H9 (cell line): ENCODE measurements at regions not wholly inside any gene's neighbourhood (a gene's known extent, or its start where the extent isn't known, plus 50 kb on each side); places are given as distances from the start of the nearest gene placed in this dataset.

Experiments used
- DNase-seq: peaks from one replicate; pipeline ENCODE4 v3.0.0-alpha.2; 2017
- H2AFZ ChIP-seq: one replicate; pipeline ENCODE4 v1.6.1; 2013; ENCODE audit warnings: mild to moderate bottlenecking, low read length, control low read depth, moderate library complexity
- H2AK5ac ChIP-seq: 2 replicates; pipeline ENCODE4 v1.6.1; 2013; ENCODE audit warnings: low read length, control low read depth, mixed read lengths; ENCODE audit not compliant: insufficient read length
- H2BK120ac ChIP-seq: one replicate; pipeline ENCODE4 v1.6.1; 2013; ENCODE audit warnings: low read depth, mild to moderate bottlenecking, low read length, control low read depth, inconsistent platforms; ENCODE audit not compliant: poor library complexity, severe bottlenecking
- H2BK12ac ChIP-seq: 2 replicates; pipeline ENCODE4 v1.6.1; 2013; ENCODE audit warnings: low read length, control low read depth, mixed read lengths, low read depth; ENCODE audit not compliant: insufficient read length
- H2BK15ac ChIP-seq: 2 replicates; pipeline ENCODE4 v1.6.1; 2013; ENCODE audit warnings: low read depth, low read length, control low read depth
- H2BK20ac ChIP-seq: one replicate; pipeline ENCODE4 v1.6.1; 2013; ENCODE audit warnings: low read depth, mild to moderate bottlenecking, low read length, control low read depth, inconsistent platforms; ENCODE audit not compliant: poor library complexity, severe bottlenecking
- H2BK5ac ChIP-seq: 2 replicates; pipeline ENCODE4 v1.6.1; 2013; ENCODE audit warnings: low read length, control low read depth, mixed read lengths; ENCODE audit not compliant: insufficient read length
- H3K14ac ChIP-seq: 2 replicates; pipeline ENCODE4 v1.6.1; 2013; ENCODE audit warnings: low read length, control low read depth; ENCODE audit not compliant: insufficient read depth
- H3K18ac ChIP-seq: 2 replicates; pipeline ENCODE4 v1.6.1; 2013; ENCODE audit warnings: low read depth, mild to moderate bottlenecking, mixed read lengths, low read length, control low read depth; ENCODE audit not compliant: insufficient read length
- H3K23ac ChIP-seq: 2 replicates; pipeline ENCODE4 v1.6.1; 2013; ENCODE audit warnings: low read length, control low read depth, mixed read lengths, low read depth; ENCODE audit not compliant: insufficient read length
- H3K23me2 ChIP-seq: 2 replicates; pipeline ENCODE4 v1.6.1; 2013; ENCODE audit warnings: low read depth, mild to moderate bottlenecking, mixed read lengths, low read length, control low read depth; ENCODE audit not compliant: insufficient read length, poor library complexity, severe bottlenecking
- H3K27ac ChIP-seq: 2 replicates; pipeline ENCODE4 v1.5.1; 2013; ENCODE audit warnings: low read length, control low read depth, mixed read lengths, low read depth; ENCODE audit not compliant: insufficient read length
- H3K27me3 ChIP-seq: 2 replicates; pipeline ENCODE4 v1.6.1; 2013; ENCODE audit warnings: low read length, control low read depth, inconsistent platforms; ENCODE audit not compliant: insufficient read depth
- H3K4ac ChIP-seq: 2 replicates; pipeline ENCODE4 v1.6.1; 2013; ENCODE audit warnings: low read depth, mild to moderate bottlenecking, control low read depth, inconsistent platforms, low read length, moderate library complexity
- H3K4me1 ChIP-seq: 2 replicates; pipeline ENCODE4 v1.6.1; 2013; ENCODE audit warnings: low read length, control low read depth, inconsistent platforms; ENCODE audit not compliant: insufficient read depth
- H3K4me2 ChIP-seq: 2 replicates; pipeline ENCODE4 v1.6.1; 2013; ENCODE audit warnings: low read length, control low read depth, mixed read lengths; ENCODE audit not compliant: insufficient read length, insufficient read depth
- H3K56ac ChIP-seq: 2 replicates; pipeline ENCODE4 v1.6.1; 2013; ENCODE audit warnings: low read depth, mild to moderate bottlenecking, mixed read lengths, low read length, control low read depth; ENCODE audit not compliant: insufficient read length
- H3K79me1 ChIP-seq: 2 replicates; pipeline ENCODE4 v1.6.1; 2013; ENCODE audit warnings: low read depth, mild to moderate bottlenecking, moderate library complexity, low read length, control low read depth, inconsistent platforms; ENCODE audit not compliant: insufficient read depth, poor library complexity, severe bottlenecking
- H3K79me2 ChIP-seq: 2 replicates; pipeline ENCODE4 v1.6.1; 2013; ENCODE audit warnings: low read length, control low read depth, inconsistent platforms; ENCODE audit not compliant: insufficient read depth
- H3K9ac ChIP-seq: 2 replicates; pipeline ENCODE4 v1.6.1; 2013; ENCODE audit warnings: low read length, control low read depth, mixed read lengths; ENCODE audit not compliant: insufficient read length; ENCODE audit errors: extremely low read depth
- H3K9me3 ChIP-seq: one replicate; pipeline ENCODE4 v1.6.1; 2013; ENCODE audit warnings: low read depth, low read length, inconsistent platforms; ENCODE audit not compliant: control insufficient read depth
- H3T11ph ChIP-seq: one replicate; pipeline ENCODE4 v1.6.1; 2013; ENCODE audit warnings: mild to moderate bottlenecking, low read length, control low read depth, inconsistent platforms
- H4K20me1 ChIP-seq: one replicate; pipeline ENCODE4 v1.6.1; 2013; ENCODE audit not compliant: control insufficient read depth, insufficient read length, insufficient read depth
- H4K5ac ChIP-seq: 2 replicates; pipeline ENCODE4 v1.6.1; 2013; ENCODE audit warnings: low read depth, mild to moderate bottlenecking, mixed read lengths, low read length, control low read depth; ENCODE audit not compliant: insufficient read length
- H4K8ac ChIP-seq: replicated peaks from 2 replicates; pipeline ENCODE4 v1.6.1; 2013; ENCODE audit warnings: low read length, control low read depth, mixed read lengths, low read depth; ENCODE audit not compliant: insufficient read length
- H4K91ac ChIP-seq: 2 replicates; pipeline ENCODE4 v1.6.1; 2013; ENCODE audit warnings: low read depth, mild to moderate bottlenecking, moderate library complexity, mixed read lengths, low read length, control low read depth; ENCODE audit not compliant: insufficient read length
- H3K27ac Mint-ChIP-seq, 3 experiments: 2 replicates in 2 of 3; 3 replicates in 1 of 3; pipeline ENCODE4 v1.8.0; 2020 to 2021; ENCODE audit warnings: mixed read lengths in 3 of 3, mild to moderate bottlenecking in 1 of 3, moderate library complexity in 1 of 3
- H3K27me3 Mint-ChIP-seq: 2 replicates; pipeline ENCODE4 v1.8.0; 2021; ENCODE audit warnings: low read depth, mild to moderate bottlenecking, moderate library complexity, mixed read lengths
- H3K36me3 Mint-ChIP-seq, 3 experiments: 2 replicates in 2 of 3; 3 replicates in 1 of 3; pipeline ENCODE4 v1.8.0; 2020 to 2021; ENCODE audit warnings: low read depth in 3 of 3, mixed read lengths in 3 of 3; ENCODE audit not compliant: insufficient read depth in 1 of 3
- H3K4me1 Mint-ChIP-seq, 2 experiments: 2 replicates each; pipeline ENCODE4 v1.8.0; 2020; ENCODE audit warnings: mixed read lengths in 2 of 2
- H3K4me3 Mint-ChIP-seq, 2 experiments: 2 replicates in 1 of 2; 3 replicates in 1 of 2; pipeline ENCODE4 v1.8.0; 2020 to 2021; ENCODE audit warnings: mild to moderate bottlenecking in 2 of 2, mixed read lengths in 2 of 2, moderate library complexity in 1 of 2
- H3K9me3 Mint-ChIP-seq, 2 experiments: 2 replicates in 1 of 2; 3 replicates in 1 of 2; pipeline ENCODE4 v1.8.0; 2020; ENCODE audit warnings: mild to moderate bottlenecking in 2 of 2, mixed read lengths in 2 of 2, moderate library complexity in 1 of 2
- whole genome bisulfite sequencing: extraction: QIAGEN DNeasy Blood & Tissue Kit; methylation state at CpG from one replicate; pipeline ENCODE4 v1.1.7; 2013; ENCODE audit warnings: missing lambda C conversion rate, low lambda C conversion rate, mixed read lengths; ENCODE audit not compliant: insufficient read length; ENCODE audit errors: extremely low coverage; 5-methylcytosine and 5-hydroxymethylcytosine counted together
- TF ChIP-seq, protein P1 (sequence below): fragments of 200-600 bp; sonication (generic); conservative IDR thresholded peaks from 3 replicates; pipeline ENCODE4 v1.8.0; 2021; ENCODE audit warnings: antibody characterized with exemption, mild to moderate bottlenecking

DNA sequence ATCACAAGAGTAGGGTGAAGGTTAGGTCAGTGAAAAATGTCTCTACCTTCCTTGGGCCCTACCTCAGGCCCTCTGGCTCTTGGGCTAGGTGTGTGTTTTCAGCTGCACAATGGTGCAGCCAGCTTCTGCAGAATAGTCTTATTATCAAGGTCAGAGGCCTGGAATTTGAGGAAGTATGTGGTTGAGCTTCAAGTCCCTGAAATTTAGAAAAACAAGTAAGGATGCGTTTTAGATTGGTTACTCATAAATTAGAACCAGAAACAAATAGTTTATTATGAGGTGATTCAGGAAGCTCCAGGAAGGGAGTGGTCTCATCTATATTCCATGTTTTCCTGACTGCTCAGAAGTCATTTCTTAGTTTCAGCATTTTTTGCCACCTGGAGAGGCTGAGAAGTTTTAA is 204.2 kb upstream of the CELF4 start:
- H2BK120ac ChIP-seq = no peak overlapping the region
- H3K27me3 ChIP-seq = no peaks in the 10 kb centered on the region; the same call in 1 of the 2 replicates
- H2AK5ac ChIP-seq = no peak overlapping the region
- no peak overlapping the region for H3T11ph ChIP-seq
- no peak overlapping the region for H3K56ac ChIP-seq
- no peak overlapping the region for H4K91ac ChIP-seq
- H2BK12ac ChIP-seq = no peak overlapping the region
- H2BK5ac ChIP-seq = no peak overlapping the region
- WGBS = no CpG with 5 or more reads among the region's 1 CpG
- H3K9ac ChIP-seq = no peak overlapping the region
- H3K23me2 ChIP-seq = no peaks in the 10 kb centered on the region
- Mint-ChIP-seq H3K9me3 (peaks cover 0 to 3% of the 10 kb centered on the region in 2 experiments; a peak in 2 of 5 replicates), H3K27me3 (peaks cover 3% of the 10 kb centered on the region; the same call in 1 of the 2 replicates), H3K4me1 (0 out of 4 replicates have a peak, but pooled peaks cover 0 to 2% of the 10 kb centered on the region in 2 experiments), H3K36me3 (no peaks in the 10 kb centered on the region), H3K27ac (no peak overlapping the region), H3K4me3 (no peak overlapping the region)
- no peak overlapping the region for H3K23ac ChIP-seq
- H3K79me1 ChIP-seq = no peaks in the 10 kb centered on the region
- no peak overlapping the region for H3K14ac ChIP-seq
- H2BK15ac ChIP-seq = no peak overlapping the region
- no peaks in the 10 kb centered on the region for H3K4me1 ChIP-seq
- H3K27ac ChIP-seq = no peak overlapping the region
- TF ChIP-seq, protein P1, sequence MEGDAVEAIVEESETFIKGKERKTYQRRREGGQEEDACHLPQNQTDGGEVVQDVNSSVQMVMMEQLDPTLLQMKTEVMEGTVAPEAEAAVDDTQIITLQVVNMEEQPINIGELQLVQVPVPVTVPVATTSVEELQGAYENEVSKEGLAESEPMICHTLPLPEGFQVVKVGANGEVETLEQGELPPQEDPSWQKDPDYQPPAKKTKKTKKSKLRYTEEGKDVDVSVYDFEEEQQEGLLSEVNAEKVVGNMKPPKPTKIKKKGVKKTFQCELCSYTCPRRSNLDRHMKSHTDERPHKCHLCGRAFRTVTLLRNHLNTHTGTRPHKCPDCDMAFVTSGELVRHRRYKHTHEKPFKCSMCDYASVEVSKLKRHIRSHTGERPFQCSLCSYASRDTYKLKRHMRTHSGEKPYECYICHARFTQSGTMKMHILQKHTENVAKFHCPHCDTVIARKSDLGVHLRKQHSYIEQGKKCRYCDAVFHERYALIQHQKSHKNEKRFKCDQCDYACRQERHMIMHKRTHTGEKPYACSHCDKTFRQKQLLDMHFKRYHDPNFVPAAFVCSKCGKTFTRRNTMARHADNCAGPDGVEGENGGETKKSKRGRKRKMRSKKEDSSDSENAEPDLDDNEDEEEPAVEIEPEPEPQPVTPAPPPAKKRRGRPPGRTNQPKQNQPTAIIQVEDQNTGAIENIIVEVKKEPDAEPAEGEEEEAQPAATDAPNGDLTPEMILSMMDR = no peak
- H4K5ac ChIP-seq = no peak overlapping the region
- no peak overlapping the region for H4K8ac ChIP-seq
- H3K9me3 ChIP-seq = no peaks in the 10 kb centered on the region
- DNase-seq = no peak
- H3K79me2 ChIP-seq = no peaks in the 10 kb centered on the region
- H2BK20ac ChIP-seq = no peak overlapping the region
- no peak overlapping the region for H3K4ac ChIP-seq
- H2AFZ ChIP-seq = no peak overlapping the region
- H3K18ac ChIP-seq = no peak overlapping the region
- no peak overlapping the region for H3K4me2 ChIP-seq
- no peaks in the 10 kb centered on the region for H4K20me1 ChIP-seq
